ENCODE measurements at regions not wholly inside any gene's neighbourhood (a gene's known extent, or its start where the extent isn't known, plus 50 kb on each side); places are given as distances from the start of the nearest gene placed in this dataset.

DNA sequence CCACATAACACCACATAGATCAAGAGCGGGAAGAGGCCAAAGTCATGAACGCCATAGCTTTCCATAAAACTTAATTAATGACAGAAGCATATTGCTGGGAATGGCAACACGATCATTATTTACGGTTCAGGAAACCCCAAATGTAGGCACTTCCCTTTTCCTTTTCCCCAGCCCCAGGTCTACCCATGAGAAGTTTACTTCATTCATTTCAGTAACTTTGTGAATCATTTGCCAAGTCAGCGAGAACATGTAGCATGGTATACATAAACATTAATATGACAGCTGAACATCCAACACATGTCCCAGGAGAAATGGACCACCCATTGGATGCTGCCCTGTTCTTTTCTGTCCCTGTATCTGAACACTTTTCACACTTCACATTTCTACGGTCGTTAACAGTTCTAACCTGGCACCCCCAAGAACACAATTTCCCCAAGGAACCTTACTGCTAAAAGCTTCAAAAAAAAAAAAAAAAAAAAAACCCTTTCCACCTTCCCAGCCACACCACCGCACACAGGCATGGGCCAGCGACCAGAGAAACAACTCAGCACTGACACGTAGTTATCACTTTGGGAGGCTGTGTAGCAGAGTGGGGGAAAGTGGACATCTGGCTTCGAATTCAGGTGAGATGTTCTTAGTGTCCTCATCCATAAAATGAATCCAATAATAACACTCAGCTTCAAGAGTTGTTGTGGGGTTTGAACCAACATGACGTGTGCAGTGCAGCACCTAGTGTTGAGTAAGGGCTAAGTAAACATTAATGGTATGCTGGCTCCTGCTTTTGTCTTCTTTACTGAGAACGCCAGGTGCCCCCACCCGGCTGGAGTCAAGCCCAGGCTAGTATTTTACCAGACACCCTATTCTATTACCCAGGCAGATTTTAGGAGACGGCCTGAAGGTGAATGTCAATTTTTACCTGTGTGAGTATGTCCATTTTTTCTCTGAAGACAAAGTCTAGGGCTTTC is 371.5 kb downstream of the LNPK start:
- no peak for TF ChIP-seq RAD21 (IDR thresholded peaks at IDR 0.05; ENCODE audit: low read depth)
- TF ChIP-seq POLR2A (IDR thresholded peaks at IDR 0.05; ENCODE audit: borderline replicate concordance, extremely low read depth, insufficient read depth, insufficient read length), result no peak
- TF ChIP-seq SP1 (IDR thresholded peaks at IDR 0.05; ENCODE audit: low read depth), result no peak
- no peak for TF ChIP-seq JUND (IDR thresholded peaks at IDR 0.05)
- no peak for TF ChIP-seq EZH2 (IDR thresholded peaks at IDR 0.05)
- TF ChIP-seq MAX (IDR thresholded peaks at IDR 0.05), result no peak
- TF ChIP-seq YY1 (IDR thresholded peaks at IDR 0.05; ENCODE audit: extremely low read depth, insufficient replicate concordance, low read depth, low read length), result no peak
- TF ChIP-seq SIN3A (IDR thresholded peaks at IDR 0.05; ENCODE audit: low read depth), result no peak
- Histone ChIP-seq H2AFZ (ENCODE audit: low read depth, low read length, poor library complexity, severe bottlenecking) (no peak overlapping the region), H3K9me2 (ENCODE audit: insufficient read depth) (no peaks in the 10 kb centered on the region), H3K36me3 (ENCODE audit: control insufficient read depth in 1 of 2, insufficient read depth in 2 of 2, low read length in 2 of 2) (no peaks in the 10 kb centered on the region), H3K4me1 (ENCODE audit: control insufficient read depth in 1 of 2, insufficient read depth in 2 of 2, low read length in 2 of 2) (no peaks in the 10 kb centered on the region), H3K79me2 (ENCODE audit: insufficient read depth, low read length) (no peaks in the 10 kb centered on the region), H4K20me1 (ENCODE audit: insufficient read depth) (no peaks in the 10 kb centered on the region), H3K4me2 (ENCODE audit: low read length) (no peak overlapping the region), H3K27me3 (ENCODE audit: insufficient read depth, low read length) (no peaks in the 10 kb centered on the region; the same call in 1 of the 2 replicates), H3K9me3 (ENCODE audit: control insufficient read depth in 1 of 2, insufficient read depth in 1 of 2, low read depth in 1 of 2, low read length in 2 of 2) (no peaks in the 10 kb centered on the region), H3K9ac (ENCODE audit: low read length) (no peak overlapping the region), H3K4me3 (replicated peaks in 1 of 2; ENCODE audit: low read depth in 1 of 2, low read length in 2 of 2) (no peak overlapping the region), H3K27ac (ENCODE audit: low read depth, low read length) (no peak overlapping the region)
- BruUV-seq (replicated peaks), result no TSS peak
- intact Hi-C loops (cut with micrococcal nuclease), result no loop called here
- DNase-seq (ENCODE audit: low read depth, low spot score) (no peak), ATAC-seq (no peak)
- ChIA-PET CTCF (no interaction called here), RAD21 (ENCODE audit: low non-redundant PET in 1 of 2, low total read pairs in 2 of 2, uncharacterized antibody in 2 of 2, unreplicated experiment in 2 of 2) (no interaction called here), POLR2A (no interaction called here)

- no peak overlapping the region for H3K4me2 ChIP-seq (ENCODE audit: low read length)
- no peaks in the 10 kb centered on the region for H3K79me2 ChIP-seq (ENCODE audit: insufficient read depth, low read length)
- no peaks in the 10 kb centered on the region for H3K36me3 ChIP-seq (ENCODE audit: control insufficient read depth in 1 of 2, insufficient read depth in 2 of 2, low read length in 2 of 2)
- ATAC-seq (no peak), DNase-seq (ENCODE audit: low read depth, low spot score) (no peak)
- H4K20me1 ChIP-seq (ENCODE audit: insufficient read depth), result no peaks in the 10 kb centered on the region
- H3K9me2 ChIP-seq (ENCODE audit: insufficient read depth), result no peaks in the 10 kb centered on the region
- no peak overlapping the region for H2AFZ ChIP-seq (ENCODE audit: low read depth, low read length, poor library complexity, severe bottlenecking)
- ChIA-PET POLR2A (no interaction called here), RAD21 (ENCODE audit: low non-redundant PET in 1 of 2, low total read pairs in 2 of 2, uncharacterized antibody in 2 of 2, unreplicated experiment in 2 of 2) (no interaction called here), CTCF (no interaction called here)
- no TSS peak for BruUV-seq (replicated peaks)
- intact Hi-C loops (cut with micrococcal nuclease), result no loop called here
- no peak overlapping the region for H3K4me3 ChIP-seq (replicated peaks in 1 of 2; ENCODE audit: low read depth in 1 of 2, low read length in 2 of 2)
- no peak overlapping the region for H3K9ac ChIP-seq (ENCODE audit: low read length)
- no peak overlapping the region for H3K27ac ChIP-seq (ENCODE audit: low read depth, low read length)
- H3K27me3 ChIP-seq (ENCODE audit: insufficient read depth, low read length), result no peaks in the 10 kb centered on the region; the same call in 1 of the 2 replicates
- H3K4me1 ChIP-seq (ENCODE audit: control insufficient read depth in 1 of 2, insufficient read depth in 2 of 2, low read length in 2 of 2), result no peaks in the 10 kb centered on the region
- H3K9me3 ChIP-seq (ENCODE audit: control insufficient read depth in 1 of 2, insufficient read depth in 1 of 2, low read depth in 1 of 2, low read length in 2 of 2), result no peaks in the 10 kb centered on the region
- TF ChIP-seq ATF3 (IDR thresholded peaks at IDR 0.05) (no peak), TCF7L2 (IDR thresholded peaks at IDR 0.05; ENCODE audit: borderline replicate concordance, extremely low read depth, insufficient read depth, insufficient read length) (no peak), POLR2A (IDR thresholded peaks at IDR 0.05; ENCODE audit: borderline replicate concordance, extremely low read depth, insufficient read depth, insufficient read length) (no peak), EZH2phosphoT487 (IDR thresholded peaks at IDR 0.05; ENCODE audit: borderline replicate concordance) (no peak), ZNF274 (IDR thresholded peaks at IDR 0.05; ENCODE audit: low read depth, low read length) (no peak), SRF (IDR thresholded peaks at IDR 0.05; ENCODE audit: low read depth) (no peak), CEBPB (IDR thresholded peaks at IDR 0.05; ENCODE audit: low read depth) (no peak)
- TF ChIP-seq, protein P1, sequence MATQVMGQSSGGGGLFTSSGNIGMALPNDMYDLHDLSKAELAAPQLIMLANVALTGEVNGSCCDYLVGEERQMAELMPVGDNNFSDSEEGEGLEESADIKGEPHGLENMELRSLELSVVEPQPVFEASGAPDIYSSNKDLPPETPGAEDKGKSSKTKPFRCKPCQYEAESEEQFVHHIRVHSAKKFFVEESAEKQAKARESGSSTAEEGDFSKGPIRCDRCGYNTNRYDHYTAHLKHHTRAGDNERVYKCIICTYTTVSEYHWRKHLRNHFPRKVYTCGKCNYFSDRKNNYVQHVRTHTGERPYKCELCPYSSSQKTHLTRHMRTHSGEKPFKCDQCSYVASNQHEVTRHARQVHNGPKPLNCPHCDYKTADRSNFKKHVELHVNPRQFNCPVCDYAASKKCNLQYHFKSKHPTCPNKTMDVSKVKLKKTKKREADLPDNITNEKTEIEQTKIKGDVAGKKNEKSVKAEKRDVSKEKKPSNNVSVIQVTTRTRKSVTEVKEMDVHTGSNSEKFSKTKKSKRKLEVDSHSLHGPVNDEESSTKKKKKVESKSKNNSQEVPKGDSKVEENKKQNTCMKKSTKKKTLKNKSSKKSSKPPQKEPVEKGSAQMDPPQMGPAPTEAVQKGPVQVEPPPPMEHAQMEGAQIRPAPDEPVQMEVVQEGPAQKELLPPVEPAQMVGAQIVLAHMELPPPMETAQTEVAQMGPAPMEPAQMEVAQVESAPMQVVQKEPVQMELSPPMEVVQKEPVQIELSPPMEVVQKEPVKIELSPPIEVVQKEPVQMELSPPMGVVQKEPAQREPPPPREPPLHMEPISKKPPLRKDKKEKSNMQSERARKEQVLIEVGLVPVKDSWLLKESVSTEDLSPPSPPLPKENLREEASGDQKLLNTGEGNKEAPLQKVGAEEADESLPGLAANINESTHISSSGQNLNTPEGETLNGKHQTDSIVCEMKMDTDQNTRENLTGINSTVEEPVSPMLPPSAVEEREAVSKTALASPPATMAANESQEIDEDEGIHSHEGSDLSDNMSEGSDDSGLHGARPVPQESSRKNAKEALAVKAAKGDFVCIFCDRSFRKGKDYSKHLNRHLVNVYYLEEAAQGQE (IDR thresholded peaks at IDR 0.05; ENCODE audit: low read depth), result no peak
Observed at GRCh38 chr2:175628243-175628642, 373.8 kb downstream of the LNPK start.
